ENCODE measurements at regions not wholly inside any gene's neighbourhood (a gene's known extent, or its start where the extent isn't known, plus 50 kb on each side); places are given as distances from the start of the nearest gene placed in this dataset.

DNA sequence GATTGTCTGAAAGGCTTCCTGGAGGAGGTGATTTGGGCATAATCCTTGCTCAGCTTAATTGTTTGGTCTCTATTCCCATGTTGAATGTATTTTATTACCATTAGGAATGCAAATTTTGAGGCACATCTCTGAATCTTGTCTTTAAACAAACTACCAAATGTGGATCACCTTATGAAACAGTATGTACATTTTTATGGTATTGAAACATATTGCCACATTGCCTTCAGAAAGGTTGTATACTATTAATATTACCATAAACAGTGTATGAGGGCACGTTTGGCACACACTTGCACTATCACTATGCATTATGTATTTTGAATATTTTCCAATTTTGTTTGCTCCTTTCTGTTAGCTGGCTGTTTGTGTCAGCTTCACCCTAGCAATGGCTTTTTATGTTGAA lies 60.0 kb upstream of the ALB start:
- TF ChIP-seq TAF1 (IDR thresholded peaks at IDR 0.05; ENCODE audit: low read depth, low read length), result no peak
- no peak for TF ChIP-seq POLR2A (IDR thresholded peaks at IDR 0.05; ENCODE audit: low read depth, low read length)
